ENCODE measurements at regions not wholly inside any gene's neighbourhood (a gene's known extent, or its start where the extent isn't known, plus 50 kb on each side); places are given as distances from the start of the nearest gene placed in this dataset.

GRCh38 chr1:208942394-208943130 is 641.0 kb upstream of the CAMK1G start:
- TF ChIP-seq CTCF (conservative IDR thresholded peaks at IDR 0.05) (no peak), EZH2 (IDR thresholded peaks at IDR 0.05; ENCODE audit: low read depth) (no peak)

All from PC-9 (cell line).